ENCODE measurements at regions not wholly inside any gene's neighbourhood (a gene's known extent, or its start where the extent isn't known, plus 50 kb on each side); places are given as distances from the start of the nearest gene placed in this dataset.

DNA sequence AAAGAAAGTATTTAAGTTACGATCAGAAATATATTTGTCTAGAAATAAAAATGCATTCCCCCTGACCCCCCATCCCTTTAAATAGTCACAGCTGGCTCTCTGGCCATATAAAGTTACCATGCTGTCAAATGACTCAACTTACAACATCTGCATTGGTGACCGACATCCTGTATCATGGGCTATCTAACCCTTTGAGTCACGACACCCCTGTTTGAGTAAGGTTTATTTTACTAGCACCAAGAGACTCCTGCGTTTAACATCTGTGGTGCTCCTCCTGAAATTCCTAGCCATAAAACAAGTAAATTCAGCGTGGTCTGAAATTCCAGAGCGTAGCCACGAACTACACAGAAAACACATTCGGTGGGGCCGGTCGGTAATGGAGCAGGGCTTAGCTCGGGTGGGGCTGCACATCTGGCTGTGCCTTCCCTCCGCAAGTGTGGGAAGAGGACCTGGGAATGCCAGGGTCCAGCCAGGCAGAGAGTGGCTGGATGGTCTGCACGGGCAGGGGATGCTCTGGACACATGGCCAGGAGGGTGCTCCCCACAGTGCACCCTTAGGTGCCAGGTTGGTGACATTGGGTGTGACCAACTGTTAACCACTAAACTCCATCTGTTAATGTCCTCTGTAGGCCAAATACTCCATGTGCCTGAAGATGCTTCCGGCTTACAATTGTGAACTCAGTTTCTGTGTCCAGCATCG lies 53.0 kb upstream of the CLDN14 start:
- H3K9me3 ChIP-seq (replicated peaks; ENCODE audit: control insufficient read depth, insufficient read depth, low read depth, low read length), result no peaks in the 10 kb centered on the region
- peaks cover 31 to 54% of the 10 kb centered on the region in 2 experiments for H3K27me3 ChIP-seq (ENCODE audit: control insufficient read depth in 2 of 2, insufficient read depth in 2 of 2, low read length in 2 of 2)
- no peak overlapping the region for H3K4me3 ChIP-seq
- H2AFZ ChIP-seq (ENCODE audit: low read depth, low read length), result no peak overlapping the region
- 10% methylated on average over 15 of the region's 15 CpGs for WGBS (ENCODE audit: insufficient coverage, low coverage, missing lambda C conversion rate)
- in situ Hi-C loops (cut with MboI), result no loop called here
- ChIA-PET POLR2A (no interaction called here), CTCF (ENCODE audit: low intra/inter-chr PET ratio) (no interaction called here)
- no peak overlapping the region for H3K4me2 ChIP-seq (ENCODE audit: insufficient read depth, low read length)
- H3K9ac ChIP-seq (ENCODE audit: insufficient read depth in 1 of 2, low read depth in 2 of 2, low read length in 2 of 2), result no peak overlapping the region
- intact Hi-C loops (cut with micrococcal nuclease), result no loop called here
- FAIRE-seq (no peak), DNase-seq (ENCODE audit: extremely low read depth in 1 of 4, low spot score in 3 of 4) (no peak), ATAC-seq (no peak)
- no TSS peak for BruUV-seq (replicated peaks)
- no peaks in the 10 kb centered on the region for H3K4me1 ChIP-seq (replicated peaks in 1 of 2; ENCODE audit: control insufficient read depth in 2 of 2, insufficient read depth in 2 of 2, low read length in 2 of 2)
- peaks cover 5% of the 10 kb centered on the region for H4K20me1 ChIP-seq (replicated peaks; ENCODE audit: control insufficient read depth, insufficient read depth, low read length)
- no peaks in the 10 kb centered on the region for H3K79me2 ChIP-seq (ENCODE audit: control insufficient read depth, insufficient read depth, low read length)
- H3K36me3 ChIP-seq (ENCODE audit: control insufficient read depth, insufficient read depth, low read length), result no peaks in the 10 kb centered on the region
- H3K9me1 ChIP-seq (ENCODE audit: control insufficient read depth, insufficient read depth, low read length), result no peaks in the 10 kb centered on the region
- H3K27ac ChIP-seq (ENCODE audit: extremely low read depth, low read depth, low read length), result no peak overlapping the region
- TF ChIP-seq NR2F6 (CRISPR knock-in tag; IDR thresholded peaks at IDR 0.05) (no peak), JUNB (CRISPR knock-in tag; conservative IDR thresholded peaks at IDR 0.05) (no peak), NR3C1 (CRISPR knock-in tag; IDR thresholded peaks at IDR 0.05) (no peak), HNRNPLL (IDR thresholded peaks at IDR 0.05; ENCODE audit: low read depth, low read length, poor library complexity, severe bottlenecking) (no peak), RBFOX2 (IDR thresholded peaks at IDR 0.05; ENCODE audit: low read depth, low read length) (no peak), DDX20 (tag; IDR thresholded peaks at IDR 0.05; ENCODE audit: low read depth) (no peak), ZNF121 (CRISPR knock-in tag; conservative IDR thresholded peaks at IDR 0.05) (no peak), TARDBP (IDR thresholded peaks at IDR 0.05) (no peak), HDAC1 (IDR thresholded peaks at IDR 0.05) (no peak), ZBED1 (IDR thresholded peaks at IDR 0.05) (no peak), ZNF77 (CRISPR knock-in tag; IDR thresholded peaks at IDR 0.05) (no peak)
- TF ChIP-seq, protein P1, sequence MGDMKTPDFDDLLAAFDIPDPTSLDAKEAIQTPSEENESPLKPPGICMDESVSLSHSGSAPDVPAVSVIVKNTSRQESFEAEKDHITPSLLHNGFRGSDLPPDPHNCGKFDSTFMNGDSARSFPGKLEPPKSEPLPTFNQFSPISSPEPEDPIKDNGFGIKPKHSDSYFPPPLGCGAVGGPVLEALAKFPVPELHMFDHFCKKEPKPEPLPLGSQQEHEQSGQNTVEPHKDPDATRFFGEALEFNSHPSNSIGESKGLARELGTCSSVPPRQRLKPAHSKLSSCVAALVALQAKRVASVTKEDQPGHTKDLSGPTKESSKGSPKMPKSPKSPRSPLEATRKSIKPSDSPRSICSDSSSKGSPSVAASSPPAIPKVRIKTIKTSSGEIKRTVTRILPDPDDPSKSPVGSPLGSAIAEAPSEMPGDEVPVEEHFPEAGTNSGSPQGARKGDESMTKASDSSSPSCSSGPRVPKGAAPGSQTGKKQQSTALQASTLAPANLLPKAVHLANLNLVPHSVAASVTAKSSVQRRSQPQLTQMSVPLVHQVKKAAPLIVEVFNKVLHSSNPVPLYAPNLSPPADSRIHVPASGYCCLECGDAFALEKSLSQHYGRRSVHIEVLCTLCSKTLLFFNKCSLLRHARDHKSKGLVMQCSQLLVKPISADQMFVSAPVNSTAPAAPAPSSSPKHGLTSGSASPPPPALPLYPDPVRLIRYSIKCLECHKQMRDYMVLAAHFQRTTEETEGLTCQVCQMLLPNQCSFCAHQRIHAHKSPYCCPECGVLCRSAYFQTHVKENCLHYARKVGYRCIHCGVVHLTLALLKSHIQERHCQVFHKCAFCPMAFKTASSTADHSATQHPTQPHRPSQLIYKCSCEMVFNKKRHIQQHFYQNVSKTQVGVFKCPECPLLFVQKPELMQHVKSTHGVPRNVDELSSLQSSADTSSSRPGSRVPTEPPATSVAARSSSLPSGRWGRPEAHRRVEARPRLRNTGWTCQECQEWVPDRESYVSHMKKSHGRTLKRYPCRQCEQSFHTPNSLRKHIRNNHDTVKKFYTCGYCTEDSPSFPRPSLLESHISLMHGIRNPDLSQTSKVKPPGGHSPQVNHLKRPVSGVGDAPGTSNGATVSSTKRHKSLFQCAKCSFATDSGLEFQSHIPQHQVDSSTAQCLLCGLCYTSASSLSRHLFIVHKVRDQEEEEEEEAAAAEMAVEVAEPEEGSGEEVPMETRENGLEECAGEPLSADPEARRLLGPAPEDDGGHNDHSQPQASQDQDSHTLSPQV (IDR thresholded peaks at IDR 0.05), result no peak
- TF ChIP-seq, protein P2, sequence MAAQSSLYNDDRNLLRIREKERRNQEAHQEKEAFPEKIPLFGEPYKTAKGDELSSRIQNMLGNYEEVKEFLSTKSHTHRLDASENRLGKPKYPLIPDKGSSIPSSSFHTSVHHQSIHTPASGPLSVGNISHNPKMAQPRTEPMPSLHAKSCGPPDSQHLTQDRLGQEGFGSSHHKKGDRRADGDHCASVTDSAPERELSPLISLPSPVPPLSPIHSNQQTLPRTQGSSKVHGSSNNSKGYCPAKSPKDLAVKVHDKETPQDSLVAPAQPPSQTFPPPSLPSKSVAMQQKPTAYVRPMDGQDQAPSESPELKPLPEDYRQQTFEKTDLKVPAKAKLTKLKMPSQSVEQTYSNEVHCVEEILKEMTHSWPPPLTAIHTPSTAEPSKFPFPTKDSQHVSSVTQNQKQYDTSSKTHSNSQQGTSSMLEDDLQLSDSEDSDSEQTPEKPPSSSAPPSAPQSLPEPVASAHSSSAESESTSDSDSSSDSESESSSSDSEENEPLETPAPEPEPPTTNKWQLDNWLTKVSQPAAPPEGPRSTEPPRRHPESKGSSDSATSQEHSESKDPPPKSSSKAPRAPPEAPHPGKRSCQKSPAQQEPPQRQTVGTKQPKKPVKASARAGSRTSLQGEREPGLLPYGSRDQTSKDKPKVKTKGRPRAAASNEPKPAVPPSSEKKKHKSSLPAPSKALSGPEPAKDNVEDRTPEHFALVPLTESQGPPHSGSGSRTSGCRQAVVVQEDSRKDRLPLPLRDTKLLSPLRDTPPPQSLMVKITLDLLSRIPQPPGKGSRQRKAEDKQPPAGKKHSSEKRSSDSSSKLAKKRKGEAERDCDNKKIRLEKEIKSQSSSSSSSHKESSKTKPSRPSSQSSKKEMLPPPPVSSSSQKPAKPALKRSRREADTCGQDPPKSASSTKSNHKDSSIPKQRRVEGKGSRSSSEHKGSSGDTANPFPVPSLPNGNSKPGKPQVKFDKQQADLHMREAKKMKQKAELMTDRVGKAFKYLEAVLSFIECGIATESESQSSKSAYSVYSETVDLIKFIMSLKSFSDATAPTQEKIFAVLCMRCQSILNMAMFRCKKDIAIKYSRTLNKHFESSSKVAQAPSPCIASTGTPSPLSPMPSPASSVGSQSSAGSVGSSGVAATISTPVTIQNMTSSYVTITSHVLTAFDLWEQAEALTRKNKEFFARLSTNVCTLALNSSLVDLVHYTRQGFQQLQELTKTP (IDR thresholded peaks at IDR 0.05; ENCODE audit: low read depth in 1 of 2, partially characterized antibody in 2 of 2), result no peak
